Neural crest cell (in vitro differentiated cells): ENCODE measurements at regions not wholly inside any gene's neighbourhood (a gene's known extent, or its start where the extent isn't known, plus 50 kb on each side); places are given as distances from the start of the nearest gene placed in this dataset.

ENCODE experiments used
- DNase-seq: peaks from one replicate; pipeline ENCODE4 v3.0.0; 2021; ENCODE audit warnings: low read depth, mixed read lengths, low spot score
- H3K27ac Mint-ChIP-seq: one replicate; pipeline ENCODE4 v1.8.0; 2021; ENCODE audit warnings: mild to moderate bottlenecking, mixed read lengths; ENCODE audit not compliant: unreplicated experiment
- H3K27me3 Mint-ChIP-seq: 2 replicates; pipeline ENCODE4 v1.8.0; 2021; ENCODE audit warnings: low read depth, mild to moderate bottlenecking, mixed read lengths
- H3K36me3 Mint-ChIP-seq: 2 replicates; pipeline ENCODE4 v1.8.0; 2021; ENCODE audit warnings: low read depth, mild to moderate bottlenecking, mixed read lengths
- H3K4me1 Mint-ChIP-seq: 2 replicates; pipeline ENCODE4 v1.8.0; 2021; ENCODE audit warnings: mixed read lengths
- H3K4me3 Mint-ChIP-seq: one replicate; pipeline ENCODE4 v1.8.0; 2021; ENCODE audit warnings: mild to moderate bottlenecking, mixed read lengths
- H3K9me3 Mint-ChIP-seq: 2 replicates; pipeline ENCODE4 v1.8.0; 2021; ENCODE audit warnings: mixed read lengths
- CTCF ChIP-seq: fragments of 200-600 bp; sonication (generic); conservative IDR thresholded peaks from 2 replicates; pipeline ENCODE4 v1.5.0; 2021; ENCODE audit warnings: antibody characterized with exemption, mild to moderate bottlenecking

DNA sequence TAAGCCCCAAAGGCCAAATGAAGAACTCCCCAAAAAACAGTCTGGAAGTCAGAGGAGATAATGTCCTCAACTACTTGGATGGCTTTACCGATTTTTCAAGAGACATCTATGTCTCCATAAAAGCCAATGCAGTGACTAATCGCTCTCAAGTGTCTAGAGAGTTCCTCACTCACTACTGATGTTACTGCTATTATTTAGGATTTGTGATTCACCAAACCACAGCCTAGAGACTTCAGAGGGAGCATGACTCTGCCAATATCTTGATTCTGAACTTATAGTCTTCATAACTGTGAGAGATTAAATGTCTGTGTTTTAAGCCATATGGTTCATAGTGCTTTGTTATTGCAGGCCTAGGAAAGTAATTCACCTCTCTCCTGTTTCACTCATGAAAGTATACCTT is 160.2 kb downstream of the IPMK start:
- H3K4me3 Mint-ChIP-seq = no peak overlapping the region
- no peak overlapping the region for H3K27ac Mint-ChIP-seq
- no peaks in the 10 kb centered on the region for H3K36me3 Mint-ChIP-seq
- H3K4me1 Mint-ChIP-seq = no peaks in the 10 kb centered on the region
- DNase-seq = no peak
- peaks cover 5% of the 10 kb centered on the region for H3K9me3 Mint-ChIP-seq
- H3K27me3 Mint-ChIP-seq = no peaks in the 10 kb centered on the region
- no peak for TF ChIP-seq CTCF

GRCh38 chr10:58106211-58107035 is 161.3 kb downstream of the IPMK start:
- Mint-ChIP-seq H3K4me1 (no peaks in the 10 kb centered on the region), H3K27ac (peak overlapping the region; percentile 57), H3K9me3 (peaks cover 7% of the 10 kb centered on the region), H3K4me3 (no peak overlapping the region), H3K27me3 (no peaks in the 10 kb centered on the region), H3K36me3 (no peaks in the 10 kb centered on the region)
- TF ChIP-seq CTCF = no peak
- DNase-seq = no peak

- DNase-seq = no peak
- no peak overlapping the region for H3K27ac Mint-ChIP-seq
Measured at GRCh38 chr10:58104351-58104751, 163.3 kb downstream of the IPMK start.

DNA sequence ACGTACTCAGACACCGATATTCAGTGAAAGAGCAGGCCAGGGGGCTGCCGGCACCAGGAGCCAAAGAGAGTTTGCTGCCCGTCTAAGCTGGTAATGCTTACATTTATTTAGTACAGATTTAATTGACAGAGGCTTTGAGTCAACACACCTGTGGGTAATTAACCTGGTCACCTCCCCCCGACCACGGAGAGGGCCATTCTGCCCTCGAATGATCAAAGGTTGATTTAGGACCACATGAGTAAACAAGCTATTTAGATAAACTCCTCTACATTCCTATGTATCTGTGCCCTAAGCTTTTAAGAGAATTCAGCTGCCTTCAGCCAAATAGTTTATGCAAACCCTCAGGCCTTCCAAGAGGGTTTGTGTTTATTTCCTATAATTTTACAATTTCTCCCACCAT is 164.8 kb downstream of the IPMK start:
- TF ChIP-seq CTCF = no peak
- no peaks in the 10 kb centered on the region for H3K27me3 Mint-ChIP-seq

More at GRCh38 chr10:58104351-58104751, 163.3 kb downstream of the IPMK start:
- Mint-ChIP-seq H3K9me3 (peaks cover 7% of the 10 kb centered on the region), H3K4me3 (no peak overlapping the region), H3K36me3 (no peaks in the 10 kb centered on the region), H3K4me1 (no peaks in the 10 kb centered on the region), H3K27me3 (no peaks in the 10 kb centered on the region)
- no peak for TF ChIP-seq CTCF

GRCh38 chr10:58101682-58102081 is 166.0 kb downstream of the IPMK start:
- DNase-seq = no peak
- TF ChIP-seq CTCF = no peak
- H3K4me3 Mint-ChIP-seq = no peak overlapping the region
- no peak overlapping the region for H3K27ac Mint-ChIP-seq
- H3K36me3 Mint-ChIP-seq = no peaks in the 10 kb centered on the region
- no peaks in the 10 kb centered on the region for H3K4me1 Mint-ChIP-seq
- peaks cover 5% of the 10 kb centered on the region for H3K9me3 Mint-ChIP-seq
- no peaks in the 10 kb centered on the region for H3K27me3 Mint-ChIP-seq

More for the DNA sequence above, 164.8 kb downstream of the IPMK start:
- H3K4me1 Mint-ChIP-seq = no peaks in the 10 kb centered on the region
- peaks cover 7% of the 10 kb centered on the region for H3K9me3 Mint-ChIP-seq
- no peak overlapping the region for H3K4me3 Mint-ChIP-seq
- H3K27ac Mint-ChIP-seq = no peak overlapping the region
- no peaks in the 10 kb centered on the region for H3K36me3 Mint-ChIP-seq
- DNase-seq = no peak
